ENCODE measurements at regions not wholly inside any gene's neighbourhood (a gene's known extent, or its start where the extent isn't known, plus 50 kb on each side); places are given as distances from the start of the nearest gene placed in this dataset.

GRCh38 chr22:49328118-49328475 lies 499.6 kb downstream of the BRD1 start:
- no peaks in the 10 kb centered on the region; the same call in 1 of the 2 replicates for H3K27me3 ChIP-seq (ENCODE audit: control insufficient read depth, insufficient read depth, low read length)
- no peak for ATAC-seq
- intact Hi-C loops (cut with micrococcal nuclease; ENCODE audit: unreplicated experiment) (no loop called here), in situ Hi-C loops (cut with HindIII; ENCODE audit: low pct_unique_long_range_greater_than_20kb, low sequenced_read_pairs) (no loop called here)
- no peak for DNase-seq (ENCODE audit: low read depth, low spot score)
- CTCF ChIA-PET: no interaction called here
- H3K9me3 ChIP-seq (ENCODE audit: control insufficient read depth, insufficient read depth, low read depth, low read length): no peaks in the 10 kb centered on the region
- no peak overlapping the region for H3K27ac ChIP-seq (ENCODE audit: low read length)
- H3K4me1 ChIP-seq (ENCODE audit: control insufficient read depth, insufficient read depth, low read length): no peaks in the 10 kb centered on the region
- no peak overlapping the region for H3K4me3 ChIP-seq (ENCODE audit: low read depth in 2 of 2, low read length in 2 of 2)
- POLR2A ChIA-PET: no interaction called here
- TF ChIP-seq TCF7L2 (IDR thresholded peaks at IDR 0.05; ENCODE audit: low read depth, low read length) (no peak), CTCF (IDR thresholded peaks at IDR 0.05) (no peak)
- no peaks in the 10 kb centered on the region for H3K36me3 ChIP-seq (ENCODE audit: control insufficient read depth, insufficient read depth, low read length)
- BruUV-seq (replicated peaks): no TSS peak

- BruUV-seq (replicated peaks): no TSS peak
- DNase-seq (ENCODE audit: low read depth, low spot score) (no peak), ATAC-seq (no peak)
- H3K4me3 ChIP-seq (ENCODE audit: low read depth in 2 of 2, low read length in 2 of 2): no peak overlapping the region
- H3K27me3 ChIP-seq (ENCODE audit: control insufficient read depth, insufficient read depth, low read length): no peaks in the 10 kb centered on the region; the same call in 1 of the 2 replicates
- CTCF ChIA-PET: no interaction called here
- intact Hi-C loops (cut with micrococcal nuclease; ENCODE audit: unreplicated experiment): no loop called here
- no peaks in the 10 kb centered on the region for H3K4me1 ChIP-seq (ENCODE audit: control insufficient read depth, insufficient read depth, low read length)
- H3K27ac ChIP-seq (ENCODE audit: low read length): no peak overlapping the region
- POLR2A ChIA-PET: no interaction called here
- H3K36me3 ChIP-seq (ENCODE audit: control insufficient read depth, insufficient read depth, low read length): no peaks in the 10 kb centered on the region
- no peaks in the 10 kb centered on the region for H3K9me3 ChIP-seq (ENCODE audit: control insufficient read depth, insufficient read depth, low read depth, low read length)
- in situ Hi-C loops (cut with HindIII; ENCODE audit: low pct_unique_long_range_greater_than_20kb, low sequenced_read_pairs): no loop called here
- TF ChIP-seq SIN3A (IDR thresholded peaks at IDR 0.05; ENCODE audit: borderline replicate concordance, insufficient read depth, low read depth, low read length) (no peak), TCF7L2 (IDR thresholded peaks at IDR 0.05; ENCODE audit: low read depth, low read length) (no peak), REST (IDR thresholded peaks at IDR 0.05; ENCODE audit: insufficient read depth in 1 of 2, low read depth in 2 of 2, low read length in 1 of 2) (no peak), POLR2AphosphoS5 (IDR thresholded peaks at IDR 0.05; ENCODE audit: low read depth, low read length) (no peak)
Measured at GRCh38 chr22:49327411-49328117, 500.1 kb downstream of the BRD1 start.

GRCh38 chr22:49326558-49326957 lies 501.1 kb downstream of the BRD1 start:
- BruUV-seq (replicated peaks): no TSS peak
- TF ChIP-seq SIN3A (IDR thresholded peaks at IDR 0.05; ENCODE audit: borderline replicate concordance, insufficient read depth, low read depth, low read length) (no peak), TCF7L2 (IDR thresholded peaks at IDR 0.05; ENCODE audit: low read depth, low read length) (no peak), POLR2AphosphoS5 (IDR thresholded peaks at IDR 0.05; ENCODE audit: low read depth, low read length) (no peak), CTCF (IDR thresholded peaks at IDR 0.05) (no peak), REST (IDR thresholded peaks at IDR 0.05; ENCODE audit: insufficient read depth in 1 of 2, low read depth in 2 of 2, low read length in 1 of 2) (no peak)
- in situ Hi-C loops (cut with HindIII; ENCODE audit: low pct_unique_long_range_greater_than_20kb, low sequenced_read_pairs) (no loop called here), intact Hi-C loops (cut with micrococcal nuclease; ENCODE audit: unreplicated experiment) (no loop called here)
- ChIA-PET CTCF (no interaction called here), POLR2A (no interaction called here)
- Histone ChIP-seq H3K27ac (ENCODE audit: low read length) (no peak overlapping the region), H3K4me3 (ENCODE audit: low read depth in 2 of 2, low read length in 2 of 2) (no peak overlapping the region), H3K36me3 (ENCODE audit: control insufficient read depth, insufficient read depth, low read length) (no peaks in the 10 kb centered on the region), H3K4me1 (ENCODE audit: control insufficient read depth, insufficient read depth, low read length) (no peaks in the 10 kb centered on the region), H3K27me3 (ENCODE audit: control insufficient read depth, insufficient read depth, low read length) (no peaks in the 10 kb centered on the region; the same call in 1 of the 2 replicates), H3K9me3 (ENCODE audit: control insufficient read depth, insufficient read depth, low read depth, low read length) (no peaks in the 10 kb centered on the region)
- ATAC-seq: no peak
- DNase-seq (ENCODE audit: low read depth, low spot score): no peak

All from Panc1 (cell line).